LNCaP clone FGC (cell line): ENCODE measurements at regions not wholly inside any gene's neighbourhood (a gene's known extent, or its start where the extent isn't known, plus 50 kb on each side); places are given as distances from the start of the nearest gene placed in this dataset.
A peak's percentile ranks its signal among the peaks of the same experiment; 100 is the strongest.

Source experiments
- DNase-seq: peaks from one replicate; pipeline ENCODE4 v3.0.0-alpha.2; 2011; ENCODE audit warnings: low read depth
- H3K4me3 ChIP-seq: 2 replicates; pipeline ENCODE4 v1.5.1; 2011; ENCODE audit warnings: mild to moderate bottlenecking, low read depth, low read length, control low read depth
- TF ChIP-seq, protein P1 (sequence below): IDR thresholded peaks from 2 replicates; pipeline ENCODE4 v1.5.1; 2012; ENCODE audit warnings: mild to moderate bottlenecking; ENCODE audit not compliant: control insufficient read depth, insufficient read depth; ENCODE audit errors: extremely low read depth

DNA sequence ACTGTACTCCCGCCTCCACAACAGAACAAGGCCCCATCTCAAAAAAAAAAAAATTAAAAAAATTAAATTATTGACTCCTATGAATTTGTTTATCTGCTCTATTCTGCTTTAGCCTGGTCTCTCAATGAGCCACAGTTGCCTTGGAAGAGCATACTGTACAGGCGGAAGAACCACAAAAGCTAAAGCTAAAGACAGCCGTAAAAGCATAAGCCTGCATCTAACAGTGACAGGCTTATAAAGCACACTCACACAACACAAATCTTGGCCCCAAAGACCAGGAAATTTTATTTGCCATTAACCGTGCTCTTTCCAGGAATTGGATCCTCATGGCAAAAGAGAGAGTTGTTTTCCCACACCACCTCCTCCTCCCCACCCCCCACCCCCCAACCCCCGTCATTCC, 53.5 kb upstream of the KLF3 start:
- TF ChIP-seq, protein P1, sequence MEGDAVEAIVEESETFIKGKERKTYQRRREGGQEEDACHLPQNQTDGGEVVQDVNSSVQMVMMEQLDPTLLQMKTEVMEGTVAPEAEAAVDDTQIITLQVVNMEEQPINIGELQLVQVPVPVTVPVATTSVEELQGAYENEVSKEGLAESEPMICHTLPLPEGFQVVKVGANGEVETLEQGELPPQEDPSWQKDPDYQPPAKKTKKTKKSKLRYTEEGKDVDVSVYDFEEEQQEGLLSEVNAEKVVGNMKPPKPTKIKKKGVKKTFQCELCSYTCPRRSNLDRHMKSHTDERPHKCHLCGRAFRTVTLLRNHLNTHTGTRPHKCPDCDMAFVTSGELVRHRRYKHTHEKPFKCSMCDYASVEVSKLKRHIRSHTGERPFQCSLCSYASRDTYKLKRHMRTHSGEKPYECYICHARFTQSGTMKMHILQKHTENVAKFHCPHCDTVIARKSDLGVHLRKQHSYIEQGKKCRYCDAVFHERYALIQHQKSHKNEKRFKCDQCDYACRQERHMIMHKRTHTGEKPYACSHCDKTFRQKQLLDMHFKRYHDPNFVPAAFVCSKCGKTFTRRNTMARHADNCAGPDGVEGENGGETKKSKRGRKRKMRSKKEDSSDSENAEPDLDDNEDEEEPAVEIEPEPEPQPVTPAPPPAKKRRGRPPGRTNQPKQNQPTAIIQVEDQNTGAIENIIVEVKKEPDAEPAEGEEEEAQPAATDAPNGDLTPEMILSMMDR = no peak
- no peak overlapping the region for H3K4me3 ChIP-seq
- DNase-seq = no peak

DNA sequence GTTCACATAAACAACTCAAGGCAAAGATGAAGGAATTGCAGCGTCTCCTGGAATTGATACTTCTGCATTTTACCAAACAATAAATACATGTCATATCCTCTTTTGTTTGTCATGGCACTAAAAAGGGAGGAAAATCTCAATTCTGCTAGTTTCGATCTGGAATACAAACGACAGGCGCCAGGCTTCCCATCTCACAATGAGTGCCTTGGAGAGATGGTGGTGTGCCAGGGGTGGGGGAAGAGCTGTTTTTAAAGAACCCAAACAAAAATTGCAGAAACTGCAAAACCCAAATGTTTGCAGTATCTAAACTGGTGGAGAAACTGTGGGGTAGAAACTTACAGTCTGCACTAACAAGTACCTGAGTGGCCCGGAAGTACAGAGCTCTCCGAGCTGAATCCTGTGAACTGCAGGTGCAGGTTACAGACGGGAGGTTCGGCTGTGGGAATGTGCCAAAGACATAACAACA, 53.0 kb upstream of the KLF3 start:
- DNase-seq = no peak
- H3K4me3 ChIP-seq = no peak overlapping the region
- TF ChIP-seq, protein P1 = no peak

DNA sequence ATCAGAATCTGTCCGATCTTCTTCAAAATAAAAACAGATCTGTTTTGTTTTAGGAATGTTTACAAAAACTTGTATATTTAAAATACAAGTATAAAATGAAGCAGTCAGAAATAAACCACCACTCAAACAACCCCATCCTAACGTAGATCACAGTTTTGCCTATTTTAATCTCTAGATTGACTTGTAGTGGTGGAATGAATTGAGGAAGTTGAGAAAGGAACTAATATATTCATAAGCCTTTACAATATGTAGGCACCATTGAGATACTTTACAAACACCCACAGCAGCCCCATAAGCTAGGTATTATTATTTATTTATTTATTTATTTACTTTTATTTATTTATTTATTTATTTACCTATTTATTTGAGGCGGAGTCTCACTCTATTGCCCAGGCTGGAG, 52.3 kb upstream of the KLF3 start:
- H3K4me3 ChIP-seq = no peak overlapping the region
- TF ChIP-seq, protein P1 = no peak
- no peak for DNase-seq

DNA sequence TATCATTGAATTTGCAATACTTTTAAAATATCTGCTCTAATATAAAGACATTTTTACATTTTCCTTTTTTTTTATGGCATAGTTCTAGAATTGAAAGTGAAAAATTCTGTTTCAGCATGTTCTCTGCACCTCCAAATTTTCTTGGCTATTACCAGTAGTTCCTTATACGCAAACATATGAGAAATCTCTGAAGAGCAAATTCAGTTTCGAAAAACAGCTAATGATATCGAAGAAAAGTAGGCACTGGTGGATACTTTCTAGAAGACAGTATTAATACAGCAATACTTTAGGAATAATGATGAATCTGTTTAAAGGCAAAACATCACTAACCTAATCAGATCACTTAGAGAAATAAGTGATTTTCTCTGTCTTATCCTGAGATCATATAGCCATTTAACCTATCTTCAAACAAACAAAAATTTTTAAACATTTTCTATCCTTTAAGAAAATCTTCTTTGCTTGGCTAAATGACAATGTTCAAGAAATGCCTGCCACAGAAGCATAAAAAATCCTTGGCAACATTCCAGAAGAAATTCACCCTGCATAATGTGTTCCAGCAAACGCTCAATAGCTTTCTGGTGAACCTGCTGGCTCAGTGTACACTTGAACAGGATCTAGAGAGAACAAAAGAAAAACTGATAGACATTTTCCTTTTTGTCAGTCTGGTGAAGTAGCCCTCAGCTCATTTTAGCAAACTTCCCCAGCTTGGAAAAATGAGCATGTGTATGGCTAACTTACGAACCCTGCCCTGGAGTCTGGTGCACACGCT, 51.2 kb upstream of the KLF3 start:
- peak overlapping the region; percentile 3; the same call in 1 of the 2 replicates for H3K4me3 ChIP-seq
- TF ChIP-seq, protein P1 = no peak
- peak; percentile 50 for DNase-seq
